Middle frontal gyrus (tissue), 1 donor: ENCODE measurements at regions not wholly inside any gene's neighbourhood (a gene's known extent, or its start where the extent isn't known, plus 50 kb on each side); places are given as distances from the start of the nearest gene placed in this dataset.
A peak's percentile ranks its signal among the peaks of the same experiment; 100 is the strongest.

ENCODE experiments used
- DNase-seq: peaks from one replicate; pipeline ENCODE4 v3.0.0-alpha.2; 2015; ENCODE audit warnings: low spot score; ENCODE audit errors: extremely low spot score

DNA sequence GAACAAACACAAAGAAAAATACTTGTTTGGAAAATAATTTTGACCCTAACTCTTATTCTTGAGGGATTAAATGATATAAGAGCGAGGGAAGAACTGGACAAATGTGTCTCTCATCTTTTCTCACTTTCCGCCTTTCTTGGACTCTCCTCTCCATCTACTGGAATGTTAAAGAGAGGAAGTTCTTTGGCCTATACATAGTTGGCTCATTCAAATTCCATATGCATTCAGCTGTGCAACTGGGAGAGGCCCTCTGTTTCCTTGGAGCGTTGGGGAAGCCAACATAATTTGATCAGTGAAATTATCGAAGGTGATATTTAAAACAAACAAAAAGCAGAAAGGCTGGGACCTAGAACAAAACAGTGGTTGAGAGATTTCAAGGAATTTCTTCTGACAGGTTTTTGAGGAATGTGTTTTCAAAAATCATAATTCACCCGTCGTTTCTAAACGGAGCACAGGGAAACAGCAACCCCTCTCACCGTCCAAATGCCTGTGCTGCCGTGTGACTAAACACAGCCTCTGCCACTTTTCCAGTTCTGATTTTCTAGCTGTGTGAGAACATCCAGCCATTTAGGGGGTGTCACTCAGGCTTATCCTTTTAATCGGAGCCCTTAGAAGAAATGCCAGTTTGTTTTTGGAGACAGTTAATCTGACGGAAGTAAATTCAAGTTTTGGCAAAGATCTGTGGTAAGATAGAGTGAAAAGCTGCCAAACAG lies 489.9 kb downstream of the SOX2 start:
- DNase-seq, result no peak

DNA sequence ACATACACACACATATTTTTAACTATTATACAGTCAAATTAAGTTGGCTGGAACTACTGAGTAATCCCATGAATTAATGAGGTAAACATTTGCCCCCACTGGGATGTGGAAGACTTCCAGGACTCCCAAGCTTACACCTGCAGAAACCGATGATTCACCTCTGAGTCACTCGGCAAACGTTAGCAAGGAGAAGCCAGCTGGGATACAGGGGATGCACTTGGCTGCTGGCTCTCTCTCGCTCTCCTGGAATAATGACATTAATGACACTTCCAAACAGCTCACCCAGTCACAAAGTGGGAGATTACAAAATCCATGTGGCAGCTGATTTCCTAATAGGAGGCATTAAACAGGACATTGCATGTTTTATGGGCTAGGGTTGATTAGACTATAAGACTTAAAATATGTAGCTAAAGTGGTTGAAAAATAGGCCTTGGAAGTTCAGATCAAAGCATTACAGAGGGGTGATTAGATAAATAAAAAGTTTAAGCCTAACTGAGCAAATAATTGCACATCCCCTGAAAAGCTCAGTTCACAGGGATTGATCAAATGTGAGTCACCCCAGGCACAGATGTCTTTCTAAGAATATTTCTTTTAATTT lies 500.9 kb downstream of the SOX2 start:
- DNase-seq, result no peak

DNA sequence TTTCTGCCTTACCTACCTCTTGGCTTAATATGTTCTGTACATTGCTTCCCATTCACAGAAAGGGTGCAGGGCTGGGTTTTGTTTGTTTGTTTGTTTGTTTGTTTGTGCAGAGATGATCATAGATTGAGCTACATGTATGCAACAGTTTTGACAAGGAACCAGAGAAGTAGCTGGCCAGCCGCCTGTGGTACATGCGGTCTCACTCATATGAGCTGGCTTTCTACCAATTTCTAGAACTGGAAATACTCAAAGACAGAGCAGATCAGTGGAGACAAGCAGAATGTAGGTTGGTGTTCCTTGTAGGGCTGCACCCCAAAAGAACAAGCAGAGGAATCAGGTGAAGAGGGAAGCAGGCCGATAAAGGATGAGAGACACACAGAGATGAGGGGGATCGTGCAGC lies 502.7 kb downstream of the SOX2 start:
- DNase-seq, result no peak

DNA sequence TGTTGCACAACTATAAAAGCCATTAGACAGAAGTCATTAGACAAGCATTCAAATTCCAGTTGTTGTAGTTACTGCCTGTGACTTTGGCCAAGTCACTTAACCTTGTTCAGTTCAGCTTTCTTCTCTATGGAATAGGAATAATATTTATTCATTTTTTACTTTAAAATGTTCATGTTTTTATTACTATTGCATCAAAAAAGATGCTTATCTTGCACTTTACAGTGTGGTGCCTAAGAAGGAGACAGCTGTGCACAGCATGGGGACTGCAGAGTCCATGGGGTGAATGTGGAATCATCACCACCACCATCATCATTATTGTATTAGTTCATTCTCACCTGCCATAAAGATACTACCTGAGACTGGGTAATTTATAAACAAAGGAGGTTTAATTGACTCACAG lies 504.2 kb downstream of the SOX2 start:
- DNase-seq, result no peak

DNA sequence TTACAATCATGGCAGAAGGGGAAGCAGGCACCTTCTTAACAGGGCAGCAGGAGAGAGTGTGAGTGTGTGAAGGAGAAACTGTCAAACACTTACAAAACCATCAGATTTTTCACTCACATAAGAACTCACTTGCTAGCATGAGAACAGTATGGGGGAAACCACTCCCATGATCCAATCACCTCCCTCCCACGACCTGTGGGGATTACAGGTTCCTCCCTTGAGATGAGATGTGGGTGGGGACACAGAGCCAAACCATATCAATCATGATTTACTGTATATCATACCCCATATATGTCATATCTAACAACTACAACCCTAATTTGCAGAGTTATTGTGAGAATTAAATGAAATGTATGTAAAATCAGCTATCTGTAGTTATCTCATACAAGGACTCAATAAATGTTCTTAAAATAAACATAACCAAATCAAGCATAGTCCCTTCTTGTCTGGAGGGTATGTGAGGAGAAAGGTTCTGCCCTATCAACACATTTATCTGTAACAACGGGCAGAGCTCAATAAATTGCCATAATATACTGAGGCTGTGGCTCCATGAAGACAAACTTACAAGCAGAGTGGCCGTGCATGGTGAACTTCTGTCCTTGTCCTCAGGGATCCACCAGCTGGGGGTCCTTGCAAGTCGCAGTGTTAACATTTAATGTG lies 504.7 kb downstream of the SOX2 start:
- DNase-seq, result no peak

DNA sequence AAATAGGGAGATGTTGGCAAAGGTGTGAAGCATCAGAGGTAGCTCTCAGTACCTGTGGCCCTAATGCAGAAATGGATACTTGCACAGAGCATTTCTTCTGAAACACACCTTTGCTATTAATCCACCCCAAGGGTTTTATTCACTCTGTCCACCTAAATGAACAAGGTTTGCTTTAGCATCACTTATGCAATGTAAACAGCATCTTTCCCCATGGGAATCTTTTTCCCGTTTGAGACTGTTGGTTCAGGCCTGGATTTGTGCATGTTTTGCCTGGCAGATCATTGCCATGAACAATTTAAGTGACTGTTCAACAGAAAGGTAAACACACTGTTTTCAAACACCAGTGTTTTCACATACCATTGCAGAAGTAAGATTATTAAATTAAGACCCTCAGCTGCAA lies 508.3 kb downstream of the SOX2 start:
- no peak for DNase-seq

DNA sequence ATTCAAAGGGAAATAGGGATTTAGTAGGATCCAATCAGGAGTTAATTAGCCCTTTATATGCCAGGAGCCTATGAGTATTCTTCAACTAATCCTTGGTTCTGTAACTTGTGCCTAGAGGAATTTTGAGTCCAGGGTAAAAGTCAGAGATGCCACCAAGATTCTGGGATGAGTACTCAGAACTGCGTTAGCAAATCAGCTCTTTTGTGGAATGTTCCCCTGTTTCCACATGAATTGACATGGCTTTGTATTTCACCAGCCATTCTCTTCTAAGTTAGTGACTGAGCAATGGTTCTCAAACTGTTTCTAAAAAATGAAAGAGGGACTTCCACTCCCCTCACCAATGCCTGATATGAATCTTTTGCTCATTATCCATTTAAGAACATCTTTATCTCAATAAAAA lies 508.7 kb downstream of the SOX2 start:
- DNase-seq, result no peak

DNA sequence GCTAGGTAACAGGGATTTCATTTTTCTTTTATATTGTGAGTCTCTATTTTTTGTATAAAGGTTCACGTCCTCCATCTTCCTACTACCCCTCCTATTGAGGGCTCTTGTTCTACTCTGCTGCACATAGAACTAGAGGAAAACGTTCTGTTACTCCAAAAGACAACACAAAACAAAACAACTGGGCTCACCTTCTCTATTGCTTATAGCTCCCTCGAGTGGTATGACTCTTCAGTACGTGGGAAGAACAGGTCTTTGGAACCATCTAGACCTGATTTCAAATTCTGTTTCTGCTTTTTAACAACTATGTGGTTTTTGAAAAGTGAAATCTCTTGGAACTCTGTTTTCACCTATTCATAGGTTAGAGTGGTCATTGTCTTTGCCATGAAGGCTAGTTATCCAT lies 515.3 kb downstream of the SOX2 start:
- DNase-seq, result no peak

DNA sequence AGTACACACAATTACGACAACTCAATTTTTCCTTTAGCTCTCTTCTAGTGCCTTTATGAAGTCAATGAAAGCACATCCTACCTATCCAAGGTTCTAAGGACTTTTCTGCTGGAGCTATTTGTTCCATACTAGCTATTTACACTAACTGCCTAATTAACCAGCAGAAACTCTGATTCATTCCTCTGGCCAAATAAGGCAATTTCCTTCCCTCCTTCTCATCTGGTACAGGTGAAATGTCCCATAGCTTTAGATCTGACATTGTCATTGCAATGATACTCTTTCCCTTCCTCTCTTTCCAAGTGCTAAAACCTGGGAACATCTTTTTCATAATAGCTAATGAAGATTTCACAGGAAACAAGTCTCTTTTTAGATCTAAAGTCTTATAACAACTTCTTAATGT lies 521.7 kb downstream of the SOX2 start:
- no peak for DNase-seq

DNA sequence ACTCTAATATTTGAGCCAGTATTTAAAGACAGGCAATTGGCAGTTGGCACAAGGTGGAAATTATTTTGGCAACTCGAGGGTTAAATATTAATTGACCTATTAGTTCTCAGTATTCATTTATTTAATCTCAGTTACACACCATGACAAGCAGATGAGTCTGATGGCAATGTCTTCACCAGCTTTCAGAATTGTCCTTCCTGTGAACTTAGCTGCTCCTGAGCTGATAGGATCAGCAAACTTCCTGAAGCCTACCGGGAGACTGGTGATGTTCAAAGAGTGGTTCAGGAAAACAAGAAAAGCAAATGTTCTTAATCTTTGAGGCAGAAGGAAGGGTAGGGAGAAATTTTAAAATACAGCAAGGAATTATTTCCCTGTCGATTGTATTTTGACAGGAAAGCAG lies 522.2 kb downstream of the SOX2 start:
- no peak for DNase-seq

DNA sequence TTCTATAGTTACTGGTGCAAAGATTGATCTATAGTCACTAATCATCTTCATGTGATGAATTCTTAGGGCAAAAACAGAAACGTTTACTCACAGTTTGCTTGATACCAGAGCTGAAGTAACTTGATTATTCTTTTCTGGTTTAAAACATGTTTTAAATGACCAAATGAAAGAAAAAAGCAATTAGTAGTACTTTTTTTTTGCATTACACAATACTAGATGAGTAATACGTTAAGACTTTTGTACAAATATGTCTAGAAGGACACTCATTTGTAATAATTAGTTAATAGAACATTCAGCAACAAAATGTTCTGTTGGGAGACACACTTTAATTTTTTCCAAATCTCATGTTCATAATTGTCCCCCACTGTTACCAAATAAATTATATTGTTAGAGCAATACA lies 523.2 kb downstream of the SOX2 start:
- DNase-seq, result no peak

DNA sequence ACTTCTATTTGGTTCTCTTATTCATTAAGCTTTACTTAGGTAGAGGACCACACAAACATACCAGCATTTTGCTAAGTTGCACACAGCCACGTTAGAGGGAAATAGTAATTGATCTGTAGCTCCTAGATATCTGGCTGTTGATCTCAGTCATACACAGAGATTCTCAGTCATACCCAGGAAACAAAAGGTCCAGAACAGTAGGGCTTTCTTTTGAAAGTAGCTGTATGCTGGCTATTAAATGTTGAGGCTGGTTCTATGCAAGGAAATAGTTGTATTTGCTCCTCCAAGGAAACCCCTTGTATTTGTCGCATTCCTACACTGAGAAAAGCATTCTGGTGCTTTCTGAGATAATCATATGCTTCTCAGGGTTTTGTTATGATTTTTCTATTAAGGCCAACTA lies 523.8 kb downstream of the SOX2 start:
- peak; percentile 18 for DNase-seq

DNA sequence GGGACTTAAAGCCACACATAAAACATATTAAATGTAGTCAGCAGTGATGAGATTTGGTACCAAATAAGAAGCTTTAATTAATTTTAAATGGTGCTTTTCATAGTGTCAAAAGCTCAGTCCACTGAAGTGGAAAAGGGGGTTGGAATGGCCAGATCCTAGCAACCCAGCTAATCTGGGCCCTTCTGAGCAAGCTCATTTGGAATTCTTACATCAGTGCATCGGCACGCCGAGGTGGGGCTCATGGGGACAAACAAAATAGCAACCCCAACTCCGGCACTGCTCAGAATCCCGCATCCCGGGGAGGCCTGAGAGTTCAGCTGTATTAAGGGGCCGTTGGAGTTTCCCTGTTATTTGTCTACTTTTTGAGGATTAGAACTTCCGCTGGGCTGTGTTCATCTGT lies 526.4 kb downstream of the SOX2 start:
- peak; percentile 12 for DNase-seq

DNA sequence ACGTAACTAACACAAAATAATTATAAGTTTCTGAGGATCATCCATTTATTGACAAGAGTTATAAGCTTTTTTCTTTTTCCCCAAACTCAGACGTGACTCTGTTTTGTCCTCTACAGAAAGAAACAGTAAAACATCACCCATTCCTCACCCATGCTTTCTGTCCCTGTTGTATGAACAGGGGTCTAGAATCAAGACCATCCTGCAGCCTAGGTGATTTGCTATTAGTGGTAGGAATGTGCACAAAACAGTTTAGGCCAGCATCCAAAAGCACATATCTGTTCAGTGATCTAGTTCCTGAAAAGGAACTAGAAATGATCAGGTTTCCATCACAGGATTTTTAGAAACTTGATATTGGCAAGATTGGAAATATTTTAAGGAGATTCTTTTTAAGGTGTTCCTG lies 527.6 kb downstream of the SOX2 start:
- no peak for DNase-seq

DNA sequence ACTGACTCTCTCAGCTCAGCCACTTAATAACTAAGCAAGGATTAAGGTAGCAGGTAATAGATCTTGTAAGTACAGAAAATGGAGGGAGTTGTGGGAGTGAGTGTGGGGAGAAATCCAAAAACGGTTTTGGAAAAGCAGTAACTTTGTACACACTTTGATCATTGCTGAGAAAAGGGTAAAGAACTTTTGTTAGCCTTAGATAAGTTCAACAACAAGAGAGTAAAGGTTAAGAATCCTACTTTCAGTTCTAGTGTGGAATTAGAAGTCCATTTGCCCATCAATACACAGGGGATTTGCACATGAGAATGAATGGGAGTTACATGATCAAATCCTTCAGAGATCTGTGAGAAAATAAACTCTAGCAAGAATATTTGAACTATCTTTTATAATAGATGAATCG lies 528.7 kb downstream of the SOX2 start:
- no peak for DNase-seq

DNA sequence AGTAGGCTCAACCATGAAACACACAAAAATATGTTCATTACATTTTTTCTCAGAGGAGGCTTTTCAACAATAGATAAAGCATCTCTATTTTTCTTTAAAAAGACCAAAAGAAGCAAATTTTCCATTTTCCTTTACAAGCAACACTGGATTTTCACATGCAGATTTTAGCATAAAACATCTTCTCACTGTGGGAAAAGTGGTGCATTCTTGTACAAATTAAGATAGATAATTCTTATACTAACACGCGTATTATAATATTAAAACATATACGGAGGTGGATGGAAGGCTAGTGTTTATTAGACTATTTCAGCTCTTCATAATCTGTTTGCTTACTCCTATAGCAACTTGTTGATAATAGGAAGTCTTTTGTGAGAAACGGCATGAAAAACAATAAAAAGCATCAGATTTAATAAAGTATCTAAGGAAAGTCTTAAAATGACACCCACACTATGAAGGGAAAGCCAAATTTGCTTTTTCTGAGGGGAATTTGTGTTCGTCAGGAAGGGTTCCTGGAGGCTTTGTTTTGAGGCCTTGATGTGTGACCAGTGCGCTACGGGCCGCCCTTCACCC lies 529.6 kb downstream of the SOX2 start:
- no peak for DNase-seq

DNA sequence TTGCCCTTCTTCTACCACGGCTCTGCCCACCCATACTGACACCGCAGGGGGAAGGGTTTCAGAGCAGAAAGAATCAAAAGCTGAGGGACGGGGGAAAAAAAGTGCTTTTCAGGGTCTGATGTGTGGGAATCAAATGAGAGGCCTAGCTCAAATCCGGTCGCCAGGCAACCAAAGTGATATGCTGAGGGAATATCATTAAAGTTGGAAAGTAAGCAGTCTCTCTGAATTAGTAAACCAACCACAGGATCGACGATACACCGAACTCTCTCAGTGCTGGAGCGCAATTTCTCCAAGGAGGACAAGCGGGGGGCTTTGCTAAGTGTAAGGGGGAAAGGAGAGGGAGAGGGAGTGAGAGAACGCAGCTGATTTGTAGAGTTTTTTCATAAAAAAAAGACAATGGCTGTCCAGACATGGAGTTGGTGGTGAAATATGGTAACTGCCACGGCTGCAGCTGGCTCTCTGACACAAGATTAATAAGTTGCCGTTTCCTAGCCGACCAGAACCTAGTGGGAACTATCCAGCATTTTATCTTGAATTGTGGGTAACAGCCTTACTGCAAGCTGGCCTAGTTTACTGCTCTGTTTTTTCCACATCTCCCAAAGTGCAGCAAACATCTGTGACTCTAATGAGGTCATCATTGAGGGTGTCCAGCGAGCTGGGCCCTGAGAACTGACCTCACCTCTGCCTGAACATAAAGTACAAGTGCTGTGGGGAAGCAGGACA lies 530.2 kb downstream of the SOX2 start:
- peak; percentile 40 for DNase-seq

DNA sequence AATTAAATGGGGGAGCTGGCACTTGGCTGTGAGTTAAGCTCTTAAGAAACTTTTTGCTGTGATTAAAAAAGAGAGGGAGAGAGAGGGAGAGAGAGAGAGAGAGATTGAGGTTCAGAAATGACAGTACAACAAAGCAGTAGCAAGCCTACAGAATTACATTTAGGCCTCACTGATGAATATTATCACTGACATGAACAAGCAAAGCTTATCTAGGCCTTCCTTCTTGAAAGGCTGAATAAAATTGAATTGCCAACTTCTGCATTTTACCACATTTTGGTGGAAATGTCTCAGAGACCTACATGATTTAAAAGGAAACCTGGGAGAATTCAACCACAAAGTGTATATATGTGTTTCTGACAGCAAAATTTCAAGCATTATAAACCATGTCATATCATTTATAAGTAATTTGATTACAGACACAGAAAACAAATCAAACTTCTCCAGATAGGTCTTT lies 530.8 kb downstream of the SOX2 start:
- DNase-seq, result no peak

DNA sequence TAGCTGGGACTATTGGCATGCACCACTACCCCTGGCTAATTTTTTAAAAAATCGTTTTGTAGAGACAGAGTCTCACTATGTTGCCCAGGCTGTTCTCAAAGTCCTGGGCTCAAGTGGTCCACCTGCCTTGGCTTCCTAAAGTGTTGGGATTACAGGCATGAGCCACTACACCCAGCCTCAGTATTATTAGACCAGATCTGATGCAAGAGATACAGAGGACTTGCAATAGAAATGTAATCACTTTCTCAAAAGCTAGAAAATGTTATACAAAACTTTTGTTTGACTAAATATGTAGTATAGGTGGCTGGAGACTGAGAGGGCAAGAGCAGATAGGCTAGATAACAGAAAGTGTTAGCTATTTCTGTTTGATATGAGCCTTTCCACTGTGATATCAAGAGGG lies 531.9 kb downstream of the SOX2 start:
- no peak for DNase-seq

DNA sequence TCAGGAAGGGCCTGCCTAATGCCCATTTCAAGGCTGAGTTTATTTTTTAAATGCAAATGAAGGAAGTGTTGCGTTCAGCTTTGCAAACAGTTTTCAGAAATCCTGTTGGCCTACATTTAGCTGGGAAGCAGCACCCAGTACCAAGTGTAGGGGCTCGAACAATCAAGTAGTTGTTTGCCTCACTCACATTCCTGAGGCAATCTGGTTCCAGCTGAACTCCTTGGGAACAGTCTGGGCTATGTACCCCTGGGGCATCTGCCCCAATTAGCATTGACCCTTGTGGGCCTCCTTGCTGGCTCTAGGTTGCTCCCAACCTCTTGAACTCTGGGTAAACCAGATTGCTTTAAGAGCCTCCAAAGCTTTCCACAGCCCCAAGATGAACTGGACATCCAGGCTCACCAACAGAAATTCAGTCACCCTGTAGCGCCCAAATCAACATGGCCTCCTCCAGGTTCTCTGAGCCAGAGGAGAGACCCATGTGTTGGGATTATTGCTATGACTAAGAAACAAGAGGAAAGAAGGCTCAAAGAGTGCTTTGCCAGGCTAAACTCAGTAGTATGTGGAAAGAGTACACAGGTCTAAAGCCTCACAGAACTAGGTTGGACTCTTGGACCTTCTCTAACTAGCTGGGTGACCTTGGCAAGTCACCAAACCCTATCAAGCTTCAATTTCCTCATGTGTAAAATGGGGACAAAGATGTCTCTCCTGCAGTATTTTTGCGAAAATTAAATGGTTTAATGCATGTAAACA lies 532.7 kb downstream of the SOX2 start:
- DNase-seq, result no peak

DNA sequence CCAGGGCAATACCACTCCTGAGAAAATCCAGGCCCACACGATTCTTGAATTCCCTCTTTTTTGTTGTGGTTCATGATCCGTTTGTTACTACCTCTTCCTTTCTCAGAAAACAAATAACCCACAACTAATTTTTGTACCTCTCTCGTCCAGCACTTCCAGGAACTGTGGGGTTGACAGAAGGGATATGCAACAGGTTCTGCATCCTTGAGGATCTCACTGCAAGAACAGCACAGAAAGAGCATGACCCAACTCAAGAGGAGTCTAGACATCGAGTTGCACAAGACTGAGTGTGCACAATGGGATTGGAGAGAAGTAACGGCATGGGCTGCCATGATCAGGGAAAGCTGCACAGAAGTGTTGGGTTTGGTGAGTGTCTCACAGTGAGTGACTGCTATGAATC lies 533.3 kb downstream of the SOX2 start:
- DNase-seq, result no peak
